Activated naive CD4-positive, alpha-beta T cell treated with anti-CD3 and anti-CD28 coated beads, Interleukin-2, amount 50 U/mL, for 16 hours (primary cell): ENCODE measurements at regions not wholly inside any gene's neighbourhood (a gene's known extent, or its start where the extent isn't known, plus 50 kb on each side); places are given as distances from the start of the nearest gene placed in this dataset.
A peak's percentile ranks its signal among the peaks of the same experiment; 100 is the strongest.
"Not testable (repeated sequence)": the region's sequence is repeated elsewhere in the genome, so short reads cannot be mapped to it uniquely, and the experiment has no call there.

Experiments used
- DNase-seq: peaks from one replicate; pipeline ENCODE4 v3.0.0-alpha.2; 2020

DNA sequence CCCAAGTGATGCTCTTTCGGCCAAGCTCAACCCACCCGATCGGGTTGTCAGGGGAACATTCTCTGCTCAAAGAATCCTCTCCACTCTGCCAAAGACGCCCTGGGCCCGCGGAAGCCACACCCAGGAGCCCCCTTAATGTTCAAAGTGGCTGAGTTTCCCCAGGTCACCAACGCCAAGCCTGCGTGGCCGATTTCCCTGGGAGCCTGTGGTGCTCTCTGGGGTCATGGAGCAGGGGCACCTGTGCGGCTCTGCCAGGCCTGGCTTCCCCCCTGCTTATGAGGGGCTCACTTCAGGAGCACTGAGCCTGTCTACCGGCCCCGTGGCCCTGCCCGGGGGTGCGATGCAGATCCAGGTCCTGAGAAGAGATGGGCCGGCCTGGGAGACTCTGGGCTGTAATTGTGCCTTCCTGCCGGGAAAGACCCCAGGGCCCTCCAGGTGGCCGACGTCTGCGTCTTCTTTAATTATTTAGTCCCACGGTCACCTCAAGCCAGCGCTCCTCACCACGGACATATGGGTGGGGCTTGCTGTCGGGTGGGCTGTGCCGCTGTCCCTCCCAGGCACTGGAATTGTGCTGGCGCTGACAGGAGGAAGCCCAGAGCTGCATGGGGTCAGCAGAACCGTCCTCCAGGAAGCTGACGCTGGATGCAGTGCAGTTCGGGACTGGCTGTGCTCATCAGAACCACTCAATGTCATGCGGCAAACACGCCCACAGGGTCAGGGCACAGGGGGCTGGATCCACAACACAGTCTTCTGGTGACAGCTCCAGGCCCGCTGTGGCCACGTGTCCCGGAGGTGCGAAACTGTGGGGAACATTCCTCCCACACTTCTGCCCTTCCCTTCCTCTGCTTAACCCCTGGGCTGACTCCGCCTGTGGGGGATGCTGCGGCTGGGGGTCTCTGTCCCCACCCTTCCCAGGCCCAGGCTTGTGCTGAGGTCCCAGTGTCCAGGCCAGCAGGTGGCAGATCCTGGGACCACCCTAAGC lies 267.6 kb upstream of the SFSWAP start:
- DNase-seq = no peak

DNA sequence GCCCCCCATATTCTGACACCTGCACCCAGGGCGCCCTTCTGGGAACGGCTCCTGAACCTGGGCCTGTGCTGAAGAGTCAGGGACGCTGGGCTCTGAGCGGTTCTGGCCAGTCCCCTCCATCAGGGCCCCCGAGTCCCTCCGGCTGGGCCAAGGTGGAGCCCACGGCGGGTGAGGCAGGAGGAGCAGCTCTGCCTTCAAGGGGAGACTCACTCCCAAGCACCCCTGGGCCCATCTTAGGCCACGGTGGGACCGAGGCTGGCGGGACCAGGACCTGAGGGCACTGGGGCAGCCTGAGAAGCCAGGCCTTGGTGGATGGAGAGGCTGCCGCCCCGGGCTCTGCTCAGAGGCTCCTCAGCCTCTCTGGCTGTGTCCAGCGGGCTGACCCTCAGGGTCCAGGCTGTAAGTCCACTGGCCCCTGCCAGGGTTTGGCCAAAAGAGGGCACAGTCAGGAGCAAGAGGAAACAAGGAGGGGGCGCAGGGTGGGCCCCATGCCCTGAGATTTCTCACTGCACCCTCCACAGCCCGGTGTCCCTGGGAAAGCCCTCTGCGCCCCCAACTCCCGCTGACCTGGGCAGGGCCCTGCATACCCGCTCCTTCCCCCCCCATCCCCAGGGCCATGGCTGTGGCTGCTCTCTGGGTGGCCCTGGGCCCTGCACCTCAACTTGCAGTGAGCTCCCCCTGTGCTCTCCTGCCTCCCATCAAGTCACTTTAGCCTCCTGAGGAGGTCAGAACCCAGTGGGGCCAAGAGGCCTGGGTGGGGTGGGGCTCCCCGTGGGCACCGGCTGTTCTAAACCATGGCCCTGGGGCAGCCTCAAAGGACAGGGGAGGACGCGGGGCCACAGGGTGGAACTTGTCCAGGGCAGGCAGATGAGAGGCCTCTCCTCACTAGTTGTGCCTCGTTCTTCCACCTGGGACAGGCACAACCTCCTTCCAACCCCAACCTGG lies 266.4 kb upstream of the SFSWAP start:
- no peak for DNase-seq

DNA sequence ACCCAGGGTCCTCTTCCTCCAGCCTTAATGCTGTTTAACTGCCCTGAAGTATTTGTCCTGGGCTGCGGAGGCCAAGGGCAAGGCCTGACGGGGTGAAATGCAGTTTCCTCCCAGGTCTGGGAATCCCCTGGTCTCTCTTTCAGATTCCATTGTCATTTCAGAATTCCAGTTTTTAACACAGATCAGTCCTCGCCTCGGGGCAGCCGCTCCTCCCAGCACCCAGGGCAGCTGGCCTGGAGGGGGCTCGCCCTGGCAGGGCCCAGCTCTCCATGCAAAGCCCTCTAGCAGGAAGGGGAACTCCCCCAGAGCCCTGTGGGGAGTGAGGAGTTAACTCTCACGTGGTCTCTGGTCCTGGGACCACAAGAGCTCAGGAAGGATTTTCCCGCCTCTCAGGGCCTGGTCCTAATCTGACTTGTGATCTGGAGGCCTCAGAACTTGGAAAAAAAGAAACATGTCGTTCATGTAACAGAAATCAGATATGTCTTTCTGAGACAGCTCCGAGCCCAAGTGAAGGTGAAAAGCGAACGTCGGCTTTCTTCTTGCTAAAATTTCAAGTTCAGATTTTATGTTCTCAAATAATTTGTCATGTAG lies 265.6 kb upstream of the SFSWAP start:
- DNase-seq = no peak

DNA sequence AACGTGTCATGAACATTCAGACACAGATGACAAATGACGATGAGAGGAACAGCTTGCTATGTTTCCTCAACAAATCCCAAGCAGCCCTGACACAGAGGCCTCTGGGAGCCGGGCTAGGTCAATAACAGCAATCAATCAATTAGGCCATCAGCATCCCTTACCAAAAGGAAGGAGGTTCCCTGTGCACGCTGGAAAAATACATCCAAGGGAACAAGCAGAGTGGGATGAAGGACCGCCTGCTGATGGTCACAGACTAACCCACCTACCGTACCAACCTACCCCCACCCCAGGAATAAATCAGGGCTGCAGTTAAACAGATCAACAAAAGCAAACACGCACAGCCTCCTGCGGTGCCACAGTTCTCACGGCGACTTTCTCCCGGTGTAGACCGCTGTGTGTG lies 265.1 kb upstream of the SFSWAP start:
- no peak for DNase-seq

DNA sequence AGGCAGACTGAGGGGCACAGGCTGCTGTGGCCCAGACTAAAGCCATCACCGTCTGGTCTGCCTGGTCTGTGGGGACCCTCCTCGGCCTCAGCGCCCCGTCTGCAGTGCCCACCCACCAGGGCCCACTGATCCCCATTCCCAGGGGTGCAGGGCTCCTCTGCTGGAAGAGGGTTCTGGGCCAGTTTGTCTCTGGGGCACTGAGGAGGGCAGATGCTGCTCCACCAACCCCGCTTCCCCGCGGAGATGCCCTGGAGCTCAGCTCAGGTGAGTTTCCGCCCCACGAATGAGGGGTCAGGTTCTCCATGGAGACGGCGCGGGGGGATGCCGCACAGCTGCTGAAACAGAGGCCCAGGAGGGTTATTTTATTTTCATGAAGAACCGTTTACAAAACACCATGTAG lies 263.3 kb upstream of the SFSWAP start:
- not testable (repeated sequence) for DNase-seq

DNA sequence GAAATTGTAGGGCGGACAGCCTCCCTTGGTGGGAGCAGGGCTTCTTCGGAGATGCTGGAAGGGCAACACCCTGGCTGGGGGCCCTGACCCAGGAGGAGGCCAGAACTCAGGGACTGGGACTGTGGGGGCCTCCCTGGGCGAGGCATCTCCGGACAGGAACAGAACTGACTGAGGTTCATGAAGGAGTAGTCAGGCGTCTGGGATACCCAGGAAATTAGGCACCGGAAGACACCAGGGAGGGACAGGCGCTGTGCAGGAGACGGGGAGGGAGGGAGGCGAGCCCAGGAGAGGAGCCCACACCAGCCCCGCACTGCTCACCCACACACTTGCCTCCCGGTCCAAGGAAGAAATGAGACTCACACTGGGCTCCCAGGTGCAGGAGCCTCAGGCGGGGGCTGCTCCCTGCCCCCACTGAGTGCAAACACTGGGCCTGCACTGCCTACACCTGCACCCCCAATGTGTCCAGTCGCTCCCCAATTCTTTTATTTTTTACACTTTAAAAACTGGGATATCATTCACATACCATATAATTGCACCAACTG lies 262.6 kb upstream of the SFSWAP start:
- no peak for DNase-seq

DNA sequence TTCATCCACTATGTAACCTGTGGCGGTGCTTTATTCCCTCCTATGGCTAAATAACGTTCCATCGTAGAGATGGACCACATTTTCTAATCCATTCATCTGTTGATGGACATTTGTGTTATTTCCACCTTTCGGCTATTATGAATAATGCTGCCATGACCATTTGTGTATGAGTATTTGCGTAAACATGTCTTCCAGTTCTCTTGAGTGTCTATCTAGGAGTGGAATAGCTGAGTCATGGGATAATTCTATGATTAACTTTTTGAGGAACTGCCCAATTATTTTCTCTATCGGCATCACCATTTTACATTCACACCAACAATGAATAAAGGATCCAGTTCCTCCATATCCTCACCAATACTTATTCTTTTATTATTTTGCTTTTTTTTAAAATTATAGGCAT lies 261.9 kb upstream of the SFSWAP start:
- DNase-seq = no peak

DNA sequence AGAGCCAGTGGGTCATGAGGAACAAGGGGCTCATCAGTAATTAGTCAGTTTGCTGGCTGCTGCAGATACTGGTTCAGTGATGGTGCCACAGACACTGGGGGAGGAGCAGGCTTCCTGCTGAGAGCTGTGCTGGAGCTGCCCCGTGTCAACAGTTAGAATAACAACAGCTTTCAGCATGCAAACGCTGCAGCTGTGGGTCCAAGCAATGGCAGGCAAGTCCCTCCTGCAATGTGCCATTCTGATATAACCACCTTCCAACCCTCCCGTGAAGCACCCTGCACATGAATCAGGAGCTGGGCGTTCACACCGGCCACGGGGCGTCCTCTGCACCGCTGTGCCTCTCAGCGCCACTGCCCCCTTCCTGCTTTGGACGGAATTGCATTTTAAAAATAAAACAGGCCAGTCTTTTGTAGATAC lies 258.4 kb upstream of the SFSWAP start:
- peak; percentile 23 for DNase-seq

DNA sequence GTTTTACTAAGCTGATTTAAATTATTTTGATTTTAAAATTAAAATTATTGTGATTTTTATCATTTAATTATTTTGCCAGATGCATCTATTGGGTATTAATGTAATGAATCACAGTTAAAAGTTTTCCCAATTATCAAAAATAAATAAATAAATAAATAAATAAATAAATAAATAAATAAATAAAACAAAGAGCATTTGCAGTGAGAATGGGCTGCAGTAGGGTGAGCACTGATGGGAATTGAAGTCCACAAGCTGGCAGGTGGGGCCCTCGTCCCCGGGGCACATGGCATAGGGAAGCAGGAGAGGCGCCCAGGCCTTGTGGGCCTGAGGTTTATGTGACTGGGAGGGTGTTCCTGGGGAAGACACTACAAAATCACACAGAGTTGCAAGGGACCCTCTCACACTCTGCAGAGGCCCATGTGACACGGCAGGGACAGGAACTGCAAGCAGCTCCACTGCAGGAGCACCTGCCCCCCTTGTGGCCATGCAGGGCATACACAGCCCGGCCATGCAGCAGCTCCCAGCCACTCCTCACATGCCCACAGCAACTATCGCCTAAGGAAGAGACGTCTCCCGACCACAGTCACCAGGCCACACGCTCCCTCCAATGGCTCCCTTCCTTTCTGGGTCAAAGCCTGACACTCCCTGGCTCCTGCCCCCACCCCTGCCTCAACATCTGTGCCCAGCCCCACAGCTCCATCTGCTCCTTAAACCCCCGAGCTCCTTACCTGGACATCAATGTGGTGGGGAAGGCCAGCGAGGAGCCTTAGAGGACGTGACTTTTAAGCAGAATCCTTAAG lies 256.3 kb upstream of the SFSWAP start:
- peak; percentile 51 for DNase-seq

DNA sequence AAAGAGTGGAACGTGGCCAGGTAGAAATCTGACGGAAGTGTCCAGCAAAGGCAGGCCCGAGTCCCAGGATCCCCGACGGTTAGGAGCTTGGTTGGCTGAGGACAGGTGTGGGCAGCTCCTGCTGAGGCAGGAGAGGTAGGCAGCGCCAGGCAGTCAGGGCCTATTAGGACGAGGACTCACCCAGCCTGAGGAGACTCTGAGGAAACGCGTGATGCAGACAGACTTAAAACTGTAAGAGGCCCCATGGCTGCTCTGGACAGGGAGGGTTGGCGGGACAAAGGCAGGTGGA lies 255.7 kb upstream of the SFSWAP start:
- DNase-seq = no peak

DNA sequence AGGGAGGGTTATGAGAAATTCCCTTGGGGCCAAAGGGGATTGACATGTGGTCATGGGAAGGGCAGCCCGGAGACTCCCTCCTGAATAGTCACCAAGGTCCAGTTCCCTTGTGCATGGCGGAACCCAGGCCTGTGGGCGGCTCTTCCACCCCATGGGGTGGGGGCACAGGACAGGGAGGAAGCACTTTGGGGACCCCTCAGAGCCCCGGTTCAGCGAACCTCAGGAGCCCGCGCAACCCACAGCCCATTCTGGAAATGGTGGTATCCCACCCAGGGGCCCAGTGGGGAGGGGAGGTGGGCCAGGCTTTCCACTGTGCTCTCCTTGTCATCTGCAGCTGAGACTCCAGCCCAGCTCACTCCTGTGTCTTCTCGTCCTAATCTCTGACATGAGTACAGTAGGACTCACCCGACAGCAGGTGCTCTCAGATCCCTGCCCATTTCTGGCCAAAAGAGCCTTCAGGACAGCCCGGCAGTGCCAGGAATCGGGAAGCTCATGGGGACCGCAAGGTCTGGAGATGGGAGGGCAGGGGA lies 255.2 kb upstream of the SFSWAP start:
- no peak for DNase-seq

DNA sequence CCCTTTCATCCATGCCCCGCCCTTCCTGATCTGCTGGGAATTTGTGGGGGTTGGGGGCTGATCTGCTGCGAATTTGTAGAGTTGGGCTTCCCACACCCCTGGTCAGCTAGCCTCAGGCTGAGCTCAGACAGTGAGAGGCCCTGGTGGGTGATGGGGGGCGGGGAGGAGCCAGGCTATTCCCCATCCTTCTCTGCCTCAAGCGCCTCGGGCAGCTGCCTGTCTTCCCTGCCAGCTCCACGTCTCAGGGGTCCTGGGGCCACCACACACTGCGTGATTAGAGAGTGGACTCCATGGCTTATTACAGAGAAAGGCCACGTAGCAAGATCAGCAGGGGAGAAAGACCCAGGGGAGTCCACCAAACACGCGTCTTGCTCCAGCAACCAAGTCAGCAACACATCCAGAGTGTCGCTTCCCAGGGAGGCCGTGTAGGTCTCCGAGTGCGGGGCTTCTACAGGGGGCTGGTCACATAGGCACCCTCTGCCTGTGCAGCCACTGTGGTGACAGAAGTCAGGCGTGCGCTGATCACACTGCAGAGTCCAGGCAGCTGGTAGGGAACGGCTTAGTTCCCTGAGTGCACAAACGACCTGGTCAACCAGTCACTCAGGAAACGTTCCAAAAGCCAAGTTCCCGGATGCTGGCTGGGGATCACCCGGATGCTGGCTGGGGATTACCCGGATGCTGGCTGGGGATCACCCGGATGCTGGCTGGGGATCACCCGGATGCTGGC lies 254.4 kb upstream of the SFSWAP start:
- DNase-seq = no peak

DNA sequence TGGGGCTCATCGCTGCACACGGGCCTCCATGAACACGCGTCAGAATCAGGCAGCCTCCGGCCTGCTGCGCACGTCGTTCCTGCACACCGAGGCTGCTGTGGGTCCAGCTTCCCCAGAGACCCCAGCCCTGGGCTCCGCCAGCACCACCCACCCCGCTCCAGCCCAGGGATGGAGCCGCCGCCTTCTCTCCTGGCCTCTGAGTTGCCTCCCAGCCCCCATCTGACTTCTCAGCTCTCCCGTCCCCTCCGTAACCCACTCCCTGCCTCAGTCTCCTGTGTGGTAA lies 253.9 kb upstream of the SFSWAP start:
- DNase-seq = no peak

DNA sequence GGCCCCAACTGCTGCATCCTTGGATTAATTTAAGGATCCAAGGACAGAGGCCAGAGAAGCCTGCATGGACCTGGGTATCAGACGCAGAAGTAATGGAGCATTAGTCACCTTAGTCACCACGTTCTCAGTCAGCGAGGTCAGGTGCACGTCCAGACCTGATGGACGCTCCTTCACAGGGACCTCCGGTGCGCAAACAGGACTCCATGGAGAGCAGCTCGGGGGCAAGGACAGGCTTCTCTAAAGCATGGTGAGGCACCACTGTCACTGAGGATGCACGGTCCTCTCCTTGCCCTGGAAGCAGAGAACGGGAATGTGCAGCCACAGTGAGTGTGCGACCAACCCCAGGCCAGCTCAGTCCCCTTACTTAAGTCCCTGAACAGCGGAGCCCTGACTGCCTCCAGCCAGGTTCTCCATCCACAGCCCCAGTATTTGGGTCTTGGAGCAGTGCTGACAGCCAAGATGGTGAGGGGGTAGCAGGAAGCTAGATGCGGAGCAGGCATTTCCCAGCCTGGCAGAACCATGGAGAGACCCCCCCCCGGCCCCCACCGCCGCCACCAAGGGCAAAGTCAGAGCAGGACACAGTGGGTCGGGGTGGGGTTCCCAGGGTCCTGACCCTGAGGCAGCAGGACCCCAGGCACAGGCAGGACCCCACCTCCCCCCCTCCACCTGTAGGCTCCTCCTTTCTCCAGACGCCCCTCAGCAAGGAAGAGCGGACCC lies 253.4 kb upstream of the SFSWAP start:
- no peak for DNase-seq

DNA sequence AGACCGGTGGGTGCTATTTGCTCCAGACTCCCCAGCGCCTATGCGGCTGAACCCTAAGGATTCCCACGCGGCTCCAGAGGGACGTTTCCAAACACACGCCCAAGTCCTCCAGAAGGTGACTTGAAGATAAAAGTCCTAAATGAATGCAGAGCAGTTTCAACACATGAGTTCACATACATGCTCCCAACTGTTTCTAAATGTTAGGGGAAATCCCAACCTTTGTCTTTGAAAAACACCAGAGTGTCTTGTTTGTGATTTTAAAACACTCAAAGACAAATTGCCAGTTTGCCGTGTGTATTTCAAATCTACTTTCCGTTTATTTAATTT lies 252.9 kb upstream of the SFSWAP start:
- DNase-seq = no peak

DNA sequence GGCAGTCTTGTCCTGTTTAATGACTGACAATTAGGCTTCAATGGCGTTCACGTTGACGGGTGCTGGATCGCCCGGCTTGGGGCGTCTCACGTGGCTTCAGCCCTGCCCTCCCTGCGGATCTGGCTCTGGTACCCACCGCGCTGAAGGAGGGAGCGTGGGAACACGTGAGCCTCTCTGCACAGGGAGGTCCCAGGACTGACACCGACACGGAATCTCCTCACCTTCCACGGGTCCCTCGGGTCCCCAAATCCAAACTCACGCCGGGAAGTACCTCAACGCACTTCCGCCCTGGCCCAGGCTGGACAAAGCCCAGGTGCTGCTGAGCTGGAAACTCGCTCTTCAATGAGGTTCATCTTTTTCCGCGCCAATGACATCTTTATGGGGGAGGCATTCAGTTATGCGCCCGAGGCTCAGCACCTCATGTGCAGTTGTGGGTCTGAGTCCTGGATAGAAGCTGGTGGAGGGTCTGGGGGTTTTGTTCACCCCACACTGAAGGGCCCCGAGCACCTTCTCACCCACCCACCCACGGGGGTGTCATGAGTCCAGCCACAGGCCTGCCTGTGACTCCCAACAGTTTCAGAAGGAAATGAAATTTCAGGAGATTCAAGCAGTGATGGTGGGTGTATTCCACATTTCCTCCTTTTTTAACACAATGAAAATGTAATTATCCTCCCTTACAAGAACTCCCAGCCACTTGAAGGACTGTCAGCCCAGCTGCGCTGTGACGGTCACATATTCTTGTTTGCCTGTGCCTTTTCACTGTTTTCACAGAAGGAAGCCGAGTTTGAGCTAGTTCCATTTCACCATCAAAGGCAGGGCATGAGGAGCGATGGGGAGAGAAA lies 251.7 kb upstream of the SFSWAP start:
- DNase-seq = no peak

DNA sequence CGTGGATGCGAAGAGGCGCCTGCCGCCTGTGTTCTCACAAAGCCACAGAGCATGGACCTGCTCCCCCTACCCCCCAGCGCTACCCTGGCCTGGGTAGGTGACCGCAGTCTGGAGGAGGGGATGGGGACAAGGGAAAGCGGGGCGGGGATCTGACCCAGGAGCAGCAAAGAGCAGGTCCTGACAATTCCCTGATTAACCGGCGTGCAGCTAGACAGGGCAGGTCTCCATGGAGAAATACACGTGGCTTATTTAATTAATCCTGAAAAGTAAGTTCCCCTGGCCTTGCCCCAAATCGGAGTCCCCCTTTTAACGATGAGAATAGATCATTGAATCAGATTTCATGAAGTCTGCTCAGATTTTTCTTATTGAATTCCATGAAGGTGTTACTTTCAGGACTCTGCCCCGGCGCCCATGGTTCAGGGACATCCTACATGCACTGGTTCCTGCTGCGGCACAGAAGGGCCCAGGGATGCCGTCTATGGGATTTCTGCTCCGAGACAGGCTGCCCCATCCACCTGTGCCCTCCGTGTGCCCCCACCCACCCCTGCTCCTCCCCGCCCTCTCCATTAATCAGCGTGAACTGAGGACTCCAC lies 251.0 kb upstream of the SFSWAP start:
- no peak for DNase-seq

DNA sequence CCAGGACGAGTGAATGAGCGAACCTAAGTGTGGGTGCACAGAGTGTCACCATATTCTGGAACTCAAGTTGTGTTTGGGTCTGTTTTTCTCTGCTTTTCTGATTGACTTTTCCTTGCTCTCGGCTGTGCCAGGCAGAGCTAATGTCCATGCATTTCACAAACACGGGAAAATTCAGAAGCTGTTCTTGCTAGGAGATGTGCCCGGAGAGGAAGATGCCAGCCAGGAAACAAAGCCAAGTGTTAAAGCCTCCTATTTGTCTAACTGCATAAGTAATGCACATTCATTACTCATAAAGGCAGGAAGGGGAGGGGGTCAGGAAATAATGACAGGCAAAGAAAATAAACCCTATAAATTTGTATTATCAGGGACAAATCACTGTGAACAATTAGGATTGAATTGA lies 250.4 kb upstream of the SFSWAP start:
- no peak for DNase-seq

DNA sequence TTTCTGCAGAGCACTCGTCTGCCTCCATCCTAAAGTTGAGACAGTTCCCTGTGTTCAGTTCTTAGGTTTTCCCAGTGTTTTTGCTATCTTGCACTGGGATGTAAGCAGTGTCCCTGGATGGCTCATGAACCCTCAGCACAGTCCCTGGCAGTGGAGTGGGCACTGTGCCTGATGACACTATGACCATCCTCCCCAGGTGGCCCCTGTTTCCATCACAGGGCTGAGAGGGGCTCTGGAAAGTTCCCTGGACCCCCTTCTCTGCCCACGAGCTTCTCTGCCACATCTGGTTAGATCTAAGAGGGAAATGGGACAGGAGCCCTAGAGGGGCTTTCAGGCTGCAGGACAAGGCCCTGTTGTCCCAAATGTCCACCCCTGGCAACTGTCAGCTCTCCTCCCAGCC lies 249.8 kb upstream of the SFSWAP start:
- DNase-seq = no peak

DNA sequence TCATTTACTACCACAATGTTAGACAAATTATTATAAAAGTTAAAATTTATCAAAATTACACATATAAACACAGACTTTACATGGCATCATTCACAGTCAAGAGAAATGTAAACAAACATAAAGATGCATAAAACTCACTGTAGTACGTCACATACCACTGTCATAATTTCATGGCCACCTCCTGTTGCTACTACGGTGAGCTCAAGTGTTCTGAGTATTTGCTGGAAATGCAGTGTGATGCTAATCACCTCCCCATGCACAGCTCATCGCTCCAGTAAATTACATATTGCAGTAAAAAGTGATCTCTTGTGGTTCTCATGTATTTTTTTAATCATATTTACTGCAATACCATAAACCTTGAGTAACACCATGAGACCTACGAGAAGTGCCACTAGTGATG lies 247.7 kb upstream of the SFSWAP start:
- no peak for DNase-seq
